ENCODE measurements at regions not wholly inside any gene's neighbourhood (a gene's known extent, or its start where the extent isn't known, plus 50 kb on each side); places are given as distances from the start of the nearest gene placed in this dataset.
"Not testable (repeated sequence)": the region's sequence is repeated elsewhere in the genome, so short reads cannot be mapped to it uniquely, and the experiment has no call there.

DNA sequence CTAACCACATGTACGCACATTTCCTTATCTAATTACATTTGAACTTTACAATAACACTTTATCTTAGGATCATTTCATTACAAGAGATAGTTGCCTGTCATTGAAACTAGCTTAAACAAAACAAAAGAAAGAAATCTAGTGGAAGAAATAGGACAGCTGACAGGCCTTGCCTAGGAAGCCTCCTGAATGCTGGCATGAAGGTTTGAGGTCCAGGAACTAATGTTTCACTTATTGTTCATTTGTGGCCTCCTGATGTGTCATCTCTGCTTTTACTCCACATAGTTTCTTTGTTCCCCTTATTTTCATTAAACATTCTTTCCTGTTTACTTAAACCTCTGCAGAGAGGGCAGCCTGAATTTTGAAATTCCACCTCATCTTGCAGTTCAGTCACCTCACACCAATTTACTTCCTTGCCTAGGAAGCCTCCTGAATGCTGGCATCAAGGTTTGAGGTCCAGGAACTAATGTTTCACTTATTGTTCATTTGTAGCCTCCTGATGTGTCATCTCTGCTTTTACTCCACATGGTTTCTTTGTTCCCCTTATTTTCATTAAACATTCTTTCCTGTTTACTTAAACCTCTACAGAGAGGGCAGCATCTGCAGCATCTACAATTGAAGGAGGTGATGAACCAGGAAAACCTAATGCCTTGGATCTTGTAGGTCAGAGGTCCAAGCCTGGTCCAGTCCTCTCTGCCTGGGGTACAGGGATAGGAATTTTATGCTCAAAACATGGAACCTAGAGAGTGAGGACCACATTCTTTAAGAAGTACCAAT lies 319.2 kb downstream of the SPATA31A1 start:
- DNase-seq, result not testable (repeated sequence)

- not testable (repeated sequence) for DNase-seq
Measured at GRCh38 chr9:39675211-39675553, 319.7 kb downstream of the SPATA31A1 start.

GRCh38 chr9:39678534-39679263 lies 323.2 kb downstream of the SPATA31A1 start:
- not testable (repeated sequence) for DNase-seq

- not testable (repeated sequence) for DNase-seq
Measured at GRCh38 chr9:39680694-39681401, 325.4 kb downstream of the SPATA31A1 start.

- DNase-seq, result not testable (repeated sequence)
Measured at GRCh38 chr9:39728862-39729261, 373.4 kb downstream of the SPATA31A1 start.

DNA sequence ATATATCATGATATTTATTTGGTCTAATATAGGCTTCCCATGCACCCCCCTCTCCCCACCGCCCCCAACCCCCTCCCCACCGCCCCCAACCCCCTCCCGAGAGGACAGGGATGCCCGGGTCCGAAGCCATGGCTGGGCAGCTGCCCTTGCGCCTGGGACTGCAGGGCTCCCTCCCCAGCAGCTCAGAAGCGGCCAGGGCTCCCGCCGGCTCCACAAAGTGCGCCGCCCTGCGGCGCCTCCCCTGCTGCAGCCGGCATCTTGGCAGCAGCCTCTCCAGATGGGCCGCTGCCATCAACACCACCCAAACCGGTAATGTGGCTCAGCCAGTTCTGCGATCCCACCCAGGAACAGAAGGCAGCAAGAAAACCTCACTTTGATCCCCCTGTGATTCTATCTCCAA lies 389.4 kb downstream of the SPATA31A1 start:
- not testable (repeated sequence) for DNase-seq

DNA sequence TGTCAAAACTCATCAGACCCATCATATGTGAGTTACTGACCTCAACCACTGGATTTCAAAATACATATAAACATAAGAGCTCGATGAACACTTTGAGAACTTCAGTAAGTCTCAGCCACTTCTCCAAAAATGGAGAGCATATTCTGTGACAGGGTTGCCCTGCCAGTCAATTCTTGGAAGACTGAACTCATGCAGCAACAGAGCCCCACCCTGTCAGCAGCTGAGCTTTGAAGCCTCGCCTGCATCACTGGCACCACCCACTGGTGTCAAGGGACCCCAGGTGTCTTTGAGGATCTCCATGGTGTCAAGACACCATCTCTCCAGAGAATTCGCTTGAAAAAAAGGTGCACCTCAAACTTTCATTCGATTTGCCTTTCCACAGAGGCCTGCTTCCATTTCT lies 420.1 kb downstream of the SPATA31A1 start:
- DNase-seq, result not testable (repeated sequence)

DNA sequence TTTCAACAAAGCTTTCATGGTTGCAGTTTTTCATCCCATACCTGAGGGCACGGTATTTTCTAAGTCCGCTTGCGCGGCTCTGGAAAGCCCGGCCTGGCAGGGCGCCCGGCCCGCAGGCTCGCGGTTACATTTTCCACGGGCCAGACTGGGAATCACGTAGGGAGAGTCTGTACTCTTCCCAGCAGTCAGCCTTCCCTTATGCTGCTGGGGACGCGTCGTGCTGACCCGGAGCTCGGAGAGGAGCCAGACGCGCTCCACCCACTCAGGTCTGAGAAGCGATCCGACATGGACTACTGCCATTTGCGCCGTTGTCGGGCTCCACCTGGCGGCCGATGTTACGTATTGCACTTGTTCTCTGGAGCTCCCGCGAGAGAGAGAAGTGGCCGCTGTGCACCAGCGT lies 435.9 kb downstream of the SPATA31A1 start:
- DNase-seq, result peak; percentile 35

- not testable (repeated sequence) for DNase-seq
Measured at GRCh38 chr9:39797935-39798334, 442.5 kb downstream of the SPATA31A1 start.

- DNase-seq, result not testable (repeated sequence)
Measured at GRCh38 chr9:39799252-39799651, 443.8 kb downstream of the SPATA31A1 start.

DNA sequence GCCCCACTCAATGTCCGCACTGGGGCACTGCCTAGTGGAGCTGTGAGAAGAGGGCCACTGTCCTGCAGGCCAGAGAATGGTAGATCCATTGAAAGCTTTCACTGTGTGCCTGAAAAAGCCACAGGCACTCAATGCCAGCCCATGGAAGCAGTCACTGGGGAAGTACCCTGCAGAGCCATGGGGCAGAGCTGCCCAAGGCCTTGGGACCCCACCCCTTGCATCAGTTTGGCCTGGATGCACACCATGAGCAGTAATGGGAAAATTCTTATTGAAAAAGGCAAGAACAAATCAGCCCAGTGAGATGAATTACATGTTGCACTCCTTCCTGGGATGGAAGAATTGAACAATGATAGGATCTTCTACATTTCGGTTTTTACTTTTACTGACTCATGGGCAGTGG lies 447.1 kb downstream of the SPATA31A1 start:
- not testable (repeated sequence) for DNase-seq

GRCh38 chr9:39809401-39810226 lies 454.1 kb downstream of the SPATA31A1 start:
- peak; percentile 69 for DNase-seq

DNA sequence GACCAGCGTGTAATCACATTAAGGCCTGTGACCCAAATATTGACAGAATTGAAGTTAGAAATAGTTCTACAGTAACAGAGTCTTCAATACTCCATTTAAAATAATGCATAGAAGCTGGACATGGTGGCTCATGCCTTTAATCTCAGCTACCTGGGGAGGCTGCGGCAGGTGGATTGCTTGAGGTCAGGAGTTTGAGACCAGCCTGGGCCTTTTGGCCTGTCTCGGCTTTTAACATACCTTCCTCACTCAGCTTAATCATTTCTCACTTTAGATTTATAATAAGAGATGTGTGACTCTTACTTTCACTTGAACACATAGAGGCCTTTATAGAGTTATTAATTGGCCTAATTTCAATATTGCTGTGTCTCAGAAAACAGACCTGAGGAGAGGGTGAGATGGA lies 454.9 kb downstream of the SPATA31A1 start:
- DNase-seq, result not testable (repeated sequence)

- not testable (repeated sequence) for DNase-seq
Measured at GRCh38 chr9:39811615-39812014, 456.1 kb downstream of the SPATA31A1 start.

GRCh38 chr9:39828457-39828856 lies 473.0 kb downstream of the SPATA31A1 start:
- DNase-seq, result not testable (repeated sequence)

Data from stimulated activated CD8-positive, alpha-beta memory T cell treated with anti-CD3 and anti-CD28 coated beads, Interleukin-4, amount 100 ng/mL, for 48 hours (primary cell).